ENCODE measurements at regions not wholly inside any gene's neighbourhood (a gene's known extent, or its start where the extent isn't known, plus 50 kb on each side); places are given as distances from the start of the nearest gene placed in this dataset.

- DNase-seq, result no peak
Observed at GRCh38 chr13:33763021-33763420, 54.9 kb upstream of the RFC3 start.

GRCh38 chr13:33764716-33765115, 53.2 kb upstream of the RFC3 start:
- no peak for DNase-seq

- no peak for DNase-seq
Observed at GRCh38 chr13:33766329-33767123, 51.4 kb upstream of the RFC3 start.

GRCh38 chr13:33767140-33767539, 50.8 kb upstream of the RFC3 start:
- no peak for DNase-seq

Measured in stimulated activated naive CD4-positive, alpha-beta T cell treated with Interleukin-2 at 50 U/mL for 16 hours (primary cell).